ENCODE measurements at regions not wholly inside any gene's neighbourhood (a gene's known extent, or its start where the extent isn't known, plus 50 kb on each side); places are given as distances from the start of the nearest gene placed in this dataset.
"Not testable (repeated sequence)": the region's sequence is repeated elsewhere in the genome, so short reads cannot be mapped to it uniquely, and the experiment has no call there.

DNA sequence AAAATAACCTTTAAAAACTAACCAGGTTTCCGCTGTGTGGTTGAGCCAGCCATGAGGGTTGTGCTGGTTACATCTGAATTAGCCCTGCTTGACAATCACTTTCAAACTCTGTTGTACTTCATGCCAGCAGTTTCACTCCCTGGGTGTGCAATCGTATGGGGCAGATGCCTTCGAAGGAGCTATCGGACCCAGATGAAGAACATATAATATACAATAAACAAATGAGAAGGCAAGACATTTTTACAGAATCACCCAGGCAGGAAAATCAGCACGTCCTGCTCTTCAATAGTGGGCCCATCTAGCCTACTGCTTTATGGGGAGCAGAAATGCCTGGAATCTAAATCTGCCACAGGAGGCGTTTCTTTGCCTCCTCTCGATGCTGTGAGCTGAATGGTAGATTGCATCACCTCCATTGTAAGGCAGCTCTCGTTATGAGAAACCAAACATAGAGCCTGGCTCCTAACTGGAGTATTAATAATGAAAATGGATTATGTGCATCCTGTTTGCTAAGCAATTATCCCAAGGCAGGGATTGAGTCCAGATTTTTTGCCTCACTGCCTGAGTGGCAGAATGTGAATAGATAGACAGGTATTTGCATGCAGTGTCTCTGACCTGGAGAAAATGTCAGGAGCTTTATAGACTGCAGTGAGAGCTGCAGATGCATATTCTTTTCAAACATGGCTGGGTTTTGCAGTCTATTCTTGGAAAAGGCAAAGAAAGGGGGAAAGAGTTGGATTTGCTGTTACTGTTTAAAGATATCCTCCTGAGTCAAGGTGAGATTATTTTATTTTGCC, 143.3 kb upstream of the SMARCA2 start:
- DNase-seq (ENCODE audit: low read depth), result no peak

DNA sequence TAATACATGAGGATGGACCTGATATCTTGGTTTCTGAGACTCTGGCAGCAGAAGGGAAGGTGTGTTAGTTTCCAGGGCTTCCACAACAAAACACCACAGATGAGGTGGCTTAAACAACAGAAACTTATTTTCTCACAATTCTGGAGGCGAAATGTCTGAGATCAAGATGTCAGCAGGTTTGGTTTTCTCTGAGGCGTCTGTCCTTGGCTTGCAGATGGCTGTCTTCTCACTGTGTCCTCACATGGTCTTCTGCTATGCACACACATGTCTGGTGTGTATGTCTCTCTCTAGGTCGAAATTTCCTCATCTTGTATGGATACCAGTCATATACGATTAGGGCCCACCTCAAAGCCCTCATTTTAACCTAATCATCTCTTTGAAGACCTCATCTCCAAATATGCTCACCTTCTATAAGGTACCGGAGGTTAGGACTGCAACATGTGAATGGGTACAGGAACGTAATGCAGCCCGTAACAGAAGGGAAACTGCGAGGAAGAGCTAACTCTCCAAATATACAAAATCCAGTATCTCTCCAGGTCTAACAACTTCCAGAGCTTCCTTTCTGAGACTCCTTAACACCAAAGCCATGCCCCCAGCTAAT, 139.8 kb upstream of the SMARCA2 start:
- DNase-seq (ENCODE audit: low read depth), result no peak

DNA sequence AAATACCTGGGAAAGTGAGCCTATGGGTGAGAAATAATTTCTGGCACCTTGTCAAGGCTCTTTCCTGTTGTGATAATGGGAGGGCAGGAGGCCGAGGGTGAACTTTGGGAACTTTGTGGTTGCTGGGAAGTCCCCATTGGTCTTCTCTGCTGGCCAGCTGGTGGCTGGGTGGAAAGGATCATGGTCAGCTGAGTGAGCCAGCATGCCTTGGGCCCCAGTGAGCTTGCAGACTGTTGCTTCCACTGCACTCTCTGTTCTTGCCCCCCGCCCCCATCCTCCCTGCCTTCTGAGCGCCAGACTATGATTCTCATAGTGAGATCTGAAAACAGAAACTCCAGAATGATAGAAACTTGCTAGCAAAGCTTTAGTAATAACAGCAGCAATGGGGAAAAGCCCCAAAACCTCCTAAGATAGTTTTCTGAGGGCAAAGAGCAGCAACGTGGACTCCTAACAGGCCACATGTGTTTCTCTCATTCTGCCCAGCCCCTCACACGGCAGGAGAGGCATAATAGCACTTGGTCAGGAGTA, 139.2 kb upstream of the SMARCA2 start:
- DNase-seq (ENCODE audit: low read depth), result no peak

DNA sequence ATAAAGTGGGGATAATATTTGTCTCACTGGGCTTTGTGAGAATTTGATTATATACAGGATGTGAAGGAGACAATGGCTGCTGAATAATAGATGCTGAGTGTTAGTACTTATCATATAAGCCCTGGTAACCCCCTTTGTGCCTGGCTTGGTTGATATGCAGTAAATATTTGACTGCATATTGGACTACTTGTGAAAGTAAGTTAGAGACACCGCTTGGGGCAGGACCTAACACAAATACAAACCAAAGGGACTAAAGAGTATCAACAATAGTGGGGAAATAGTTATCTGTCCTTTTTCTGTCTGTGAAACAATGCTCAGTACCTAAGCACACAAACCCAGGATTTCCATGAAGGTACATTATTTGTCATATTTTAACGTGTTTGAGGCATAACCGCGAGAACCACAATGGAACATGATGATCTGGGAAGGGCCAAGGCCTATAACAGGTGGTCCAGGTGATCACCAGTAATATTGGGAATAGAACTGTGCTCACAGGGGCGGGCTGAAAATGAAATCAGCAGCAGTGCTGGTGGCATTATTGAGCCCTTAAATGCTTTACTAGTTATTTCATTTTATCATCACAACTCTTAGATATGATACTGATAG, 138.2 kb upstream of the SMARCA2 start:
- DNase-seq (ENCODE audit: low read depth), result no peak

DNA sequence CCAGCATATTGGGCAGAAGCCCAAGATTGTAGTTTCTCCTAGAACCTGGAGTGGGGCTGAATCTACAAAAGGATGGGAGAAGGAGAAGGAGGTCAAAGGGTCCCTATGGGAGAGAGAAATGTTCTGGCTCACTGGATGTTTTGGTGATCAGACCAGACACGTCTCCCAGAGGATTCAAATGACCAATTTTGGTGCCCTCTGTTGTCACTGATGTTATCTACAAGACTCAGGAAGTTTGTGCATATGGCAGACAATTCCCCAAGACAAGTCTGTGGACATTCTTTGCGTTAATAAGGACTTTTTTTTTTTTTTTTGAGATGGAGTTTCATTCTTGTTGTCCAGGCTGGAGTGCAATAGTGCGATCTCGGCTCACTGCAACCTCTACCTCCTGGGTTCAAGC, 137.2 kb upstream of the SMARCA2 start:
- no peak for DNase-seq (ENCODE audit: low read depth)

DNA sequence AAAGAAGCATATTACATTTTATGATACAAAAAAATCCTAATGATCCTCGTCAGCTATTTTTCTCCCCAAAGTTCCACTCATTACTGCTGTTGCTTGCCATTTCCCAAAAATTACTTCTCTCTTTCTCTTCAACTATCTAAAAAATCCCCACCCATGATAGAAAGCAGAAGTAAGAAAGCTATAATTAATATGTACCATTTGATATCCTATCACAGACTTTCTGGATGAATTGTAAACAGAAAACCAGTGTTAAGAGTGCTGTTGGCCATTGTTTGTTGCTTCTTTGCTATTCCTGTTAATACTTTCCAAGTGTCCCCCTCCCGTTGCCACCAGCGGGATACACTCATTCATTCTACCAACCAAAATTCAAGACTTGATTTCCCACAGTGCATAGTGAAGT, 136.3 kb upstream of the SMARCA2 start:
- no peak for DNase-seq (ENCODE audit: low read depth)

DNA sequence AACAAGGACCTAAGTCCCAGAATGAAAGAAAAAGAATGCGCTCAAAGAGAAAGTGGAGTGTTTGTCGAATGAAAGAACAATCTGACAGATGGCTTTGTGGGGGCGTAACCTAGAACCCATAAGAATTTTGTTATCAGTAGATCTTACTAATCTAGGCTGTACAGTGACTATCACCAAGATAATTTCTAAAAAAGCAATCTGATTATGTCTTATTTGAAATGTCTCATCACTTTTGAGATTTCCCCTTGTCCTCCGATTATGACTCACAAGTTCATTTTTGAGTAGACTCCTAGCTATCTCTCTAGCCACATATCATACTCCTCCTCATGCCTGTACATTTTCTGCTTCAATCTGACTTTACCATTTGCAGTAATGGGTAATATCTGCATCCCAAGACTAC, 135.6 kb upstream of the SMARCA2 start:
- no peak for DNase-seq (ENCODE audit: low read depth)

GRCh38 chr9:1880038-1880565, 135.0 kb upstream of the SMARCA2 start:
- DNase-seq (ENCODE audit: low read depth), result no peak

- no peak for DNase-seq (ENCODE audit: low read depth)
Observed at GRCh38 chr9:1881708-1882295, 133.3 kb upstream of the SMARCA2 start.

- no peak for DNase-seq (ENCODE audit: low read depth)
Observed at GRCh38 chr9:1882711-1883403, 132.3 kb upstream of the SMARCA2 start.

- DNase-seq (ENCODE audit: low read depth), result no peak
Observed at GRCh38 chr9:1890201-1890600, 124.9 kb upstream of the SMARCA2 start.

GRCh38 chr9:1890816-1891215, 124.3 kb upstream of the SMARCA2 start:
- no peak for DNase-seq (ENCODE audit: low read depth)

- not testable (repeated sequence) for DNase-seq (ENCODE audit: low read depth)
Observed at GRCh38 chr9:1903080-1903704, 112.0 kb upstream of the SMARCA2 start.

DNA sequence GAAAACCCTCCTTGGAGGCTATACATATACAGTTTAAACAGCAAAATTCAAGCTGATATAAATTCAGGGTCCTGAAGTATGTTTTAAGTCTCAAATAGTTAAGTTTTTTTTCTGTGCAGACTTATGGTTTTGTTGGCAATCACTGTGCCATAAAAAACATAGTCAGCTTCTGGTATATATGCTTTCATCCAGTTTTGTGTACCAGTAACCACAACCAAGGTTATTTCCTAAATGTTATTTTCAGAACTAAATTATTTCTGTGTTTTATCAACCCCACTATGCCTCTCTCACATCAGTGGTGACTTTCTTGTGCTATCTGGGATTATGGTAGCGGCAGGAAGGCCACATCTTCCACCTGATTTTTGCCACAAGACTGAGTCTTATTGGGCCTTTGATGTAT, 107.7 kb upstream of the SMARCA2 start:
- DNase-seq (ENCODE audit: low read depth), result no peak

- DNase-seq (ENCODE audit: low read depth), result no peak
Observed at GRCh38 chr9:1909322-1909721, 105.8 kb upstream of the SMARCA2 start.

GRCh38 chr9:1910269-1910811, 104.8 kb upstream of the SMARCA2 start:
- no peak for DNase-seq (ENCODE audit: low read depth)

DNA sequence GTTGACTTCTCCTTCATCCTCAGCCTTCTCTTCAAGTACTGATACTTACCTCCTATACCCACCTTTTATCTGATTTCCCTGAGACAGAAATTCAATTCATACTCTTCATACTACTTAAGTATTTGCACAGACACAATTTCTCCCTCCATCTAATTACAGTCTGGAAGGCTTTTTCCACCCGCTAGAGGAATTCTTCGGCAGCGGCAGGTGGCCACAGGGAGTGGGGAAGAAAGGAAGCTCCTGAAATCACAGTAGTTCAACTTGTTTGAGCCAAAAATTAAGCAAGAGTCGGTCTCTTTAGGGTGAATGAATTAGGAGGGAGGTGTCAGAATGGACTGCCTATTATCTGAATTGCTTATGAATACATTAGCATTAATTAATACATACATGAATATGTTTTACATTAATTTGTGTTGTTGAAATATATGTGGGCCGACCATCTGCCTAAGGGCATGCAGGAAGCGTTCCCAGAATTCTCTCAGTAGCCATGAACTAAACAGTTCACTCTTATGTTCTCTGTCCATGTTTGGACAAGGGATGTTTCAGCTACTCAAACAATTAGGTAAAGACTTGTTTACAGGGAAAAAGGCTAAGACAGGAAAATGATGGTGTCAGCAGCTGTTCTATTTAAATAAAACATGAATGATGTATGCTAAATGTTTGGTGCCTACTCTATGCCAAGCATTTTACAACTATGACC, 101.4 kb upstream of the SMARCA2 start:
- no peak for DNase-seq (ENCODE audit: low read depth)

- DNase-seq (ENCODE audit: low read depth), result no peak
Observed at GRCh38 chr9:1916095-1916494, 99.1 kb upstream of the SMARCA2 start.

- peak; percentile 27 for DNase-seq (ENCODE audit: low read depth)
Observed at GRCh38 chr9:1916655-1917054, 98.5 kb upstream of the SMARCA2 start.

- no peak for DNase-seq (ENCODE audit: low read depth)
Observed at GRCh38 chr9:1917396-1917935, 97.7 kb upstream of the SMARCA2 start.

Data from RPMI7951 (cell line).